Heart left ventricle (tissue), 13 donors: ENCODE measurements at regions not wholly inside any gene's neighbourhood (a gene's known extent, or its start where the extent isn't known, plus 50 kb on each side); places are given as distances from the start of the nearest gene placed in this dataset.

Source experiments
- CTCF ChIP-seq, 12 donors: fragments of 200-600 bp; sonication (generic) in 4 of 12; IDR thresholded peaks; one replicate each; pipeline versions ENCODE4 v1.5.0 to v1.8.0; 2018 to 2022; ENCODE audit warnings: antibody characterized with exemption in 12 of 12, mild to moderate bottlenecking in 5 of 12
- POLR2A ChIP-seq, 2 donors: fragments of 450-650 bp; IDR thresholded peaks; one replicate each; pipeline ENCODE4 v1.6.1; 2017; ENCODE audit warnings: antibody characterized with exemption in 2 of 2, mild to moderate bottlenecking in 2 of 2, moderate library complexity in 2 of 2
- donor health status: ischemic (EF 13 %, LVEDD 7.1; RV severe dilation, severe dysfunction).
- donor health status: DM: no; HTN: yes; CAD: no.
- donor health status: DM: no; HTN: no; CAD: no.
- donor health status: ischemic (EF 25% LVEDD 6.9; RV normal size, moderate dysfunction).
- donor health status: ischemic (EF 25% LVEDD 5.7; RV mildly dilated, moderate dysfunction).
- donor health status: ischemic (EF 35%, LVEDD 5.7; RV mildly dilated, moderate dysfunction).
- donor health status: nonischemic (EF 11% LVEDD 7.7; RV severe dilation, severe dysfunction).
- donor health status: DM: yes; HTN: yes; CAD: no.
- donor health status: PGD.
- donor health status: ischemic (EF 29% LVEDD 5.4; RV normal size, mild dysfunction).
- donor health status: nonischemic (EF 23%, LVEDD 6.1; RV moderate dilation, normal function).

DNA sequence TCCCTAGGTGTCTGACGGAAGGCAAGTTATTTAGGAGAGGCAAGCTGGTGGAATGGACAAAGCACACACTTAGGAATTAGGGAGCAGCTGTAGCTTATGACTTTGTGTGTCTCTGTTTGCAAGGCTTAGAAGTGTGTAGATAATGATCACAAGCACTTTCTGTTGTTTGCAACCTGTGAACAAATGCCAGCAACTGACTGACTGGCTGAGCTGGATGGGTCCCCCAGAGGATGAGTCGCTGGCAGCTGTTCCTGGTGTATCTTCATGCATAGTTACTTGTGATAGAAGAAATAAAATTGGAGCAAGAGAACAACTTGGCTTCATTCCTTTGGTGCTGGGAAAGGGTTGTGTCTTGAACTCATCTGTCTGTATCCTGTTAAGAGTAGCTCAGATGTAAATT lies 64.2 kb upstream of the BEND4 start:
- TF ChIP-seq CTCF (IDR thresholded peaks at IDR 0.05) (no peak), POLR2A (IDR thresholded peaks at IDR 0.05) (no peak)
